Stomach smooth muscle (tissue), 2 donors: ENCODE measurements at regions not wholly inside any gene's neighbourhood (a gene's known extent, or its start where the extent isn't known, plus 50 kb on each side); places are given as distances from the start of the nearest gene placed in this dataset.

Source experiments
- H3K27ac ChIP-seq: one replicate; pipeline ENCODE4 v1.7.0; 2013; ENCODE audit warnings: mild to moderate bottlenecking, low read length, inconsistent platforms
- H3K27me3 ChIP-seq, 2 donors: one replicate each; pipeline ENCODE4 v1.7.0; 2013; ENCODE audit warnings: low read length in 2 of 2; ENCODE audit not compliant: insufficient read depth in 2 of 2, control insufficient read depth in 1 of 2
- H3K36me3 ChIP-seq, 2 donors: one replicate each; pipeline ENCODE4 v1.7.0; 2013; ENCODE audit warnings: low read length in 2 of 2; ENCODE audit not compliant: control insufficient read depth in 2 of 2, insufficient read depth in 2 of 2
- H3K4me1 ChIP-seq: one replicate; pipeline ENCODE4 v1.7.0; 2013; ENCODE audit warnings: low read length; ENCODE audit not compliant: control insufficient read depth, insufficient read depth
- H3K4me3 ChIP-seq, 2 donors: one replicate each; pipeline ENCODE4 v1.7.0; 2013; ENCODE audit warnings: low read length in 2 of 2
- H3K9ac ChIP-seq, 2 donors: one replicate each; pipeline ENCODE4 v1.7.0; 2013; ENCODE audit warnings: low read length in 2 of 2, mild to moderate bottlenecking in 1 of 2
- H3K9me3 ChIP-seq, 2 donors: one replicate each; pipeline ENCODE4 v1.7.0; 2013; ENCODE audit warnings: low read length in 2 of 2; ENCODE audit not compliant: control insufficient read depth in 2 of 2
- donor health status: healthy.
- donor health status: Pancreatic carcinoma.

DNA sequence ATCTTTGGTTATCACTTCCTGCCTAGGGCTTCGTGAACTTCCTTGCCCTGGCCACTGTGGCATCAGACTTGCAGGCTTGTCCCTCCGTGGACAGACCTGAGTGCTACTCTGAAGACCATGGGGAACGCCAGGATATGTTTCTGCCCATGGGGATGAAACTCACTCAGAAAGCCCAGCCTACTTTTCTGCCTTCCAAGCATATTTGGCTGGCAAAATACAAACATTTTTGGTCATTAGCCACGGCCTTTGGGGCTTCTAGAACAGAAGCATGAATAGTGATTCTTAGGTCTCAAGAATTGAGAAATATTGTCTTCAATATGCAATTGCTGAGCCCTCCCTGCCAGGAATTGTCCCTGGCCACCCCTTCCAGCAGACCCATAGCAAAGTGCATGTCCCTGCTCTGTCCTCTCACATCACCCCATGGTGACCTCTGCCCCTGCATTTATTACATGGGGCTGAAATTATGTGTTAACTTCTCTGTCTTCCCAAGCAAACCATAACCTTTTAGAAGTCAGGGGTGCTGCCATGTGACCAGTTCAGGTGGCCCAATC, 152.4 kb downstream of the OSR1 start:
- H3K36me3 ChIP-seq, result no peaks in the 10 kb centered on the region
- H3K27ac ChIP-seq, result no peak overlapping the region
- H3K27me3 ChIP-seq, result no peaks in the 10 kb centered on the region
- no peak overlapping the region for H3K4me3 ChIP-seq
- H3K9ac ChIP-seq, result no peak overlapping the region
- H3K4me1 ChIP-seq, result peaks cover 2% of the 10 kb centered on the region
- no peaks in the 10 kb centered on the region for H3K9me3 ChIP-seq

DNA sequence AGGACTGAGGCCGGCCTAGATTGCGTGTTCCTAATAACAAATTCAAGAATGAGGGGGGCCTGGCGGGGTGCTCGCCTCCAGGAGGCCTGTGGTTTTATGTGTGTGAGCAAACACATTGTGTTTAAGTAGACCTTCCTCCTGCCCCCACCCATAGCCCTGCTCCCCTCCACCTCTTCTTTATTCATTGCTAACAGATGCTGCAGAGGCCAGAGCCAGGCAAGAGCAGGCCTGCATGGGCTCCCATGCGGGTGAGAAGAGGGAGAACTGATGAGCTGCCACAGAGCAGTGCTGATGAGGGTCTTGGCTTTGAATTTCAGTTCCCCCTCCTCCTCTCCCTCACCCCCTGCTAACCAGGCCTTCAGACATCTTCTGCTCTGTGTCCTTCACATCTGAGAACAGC, 154.6 kb downstream of the OSR1 start:
- no peaks in the 10 kb centered on the region for H3K27me3 ChIP-seq
- peaks cover 2% of the 10 kb centered on the region for H3K4me1 ChIP-seq
- no peak overlapping the region for H3K4me3 ChIP-seq
- no peak overlapping the region for H3K27ac ChIP-seq
- H3K36me3 ChIP-seq, result no peaks in the 10 kb centered on the region
- H3K9ac ChIP-seq, result no peak overlapping the region
- H3K9me3 ChIP-seq, result no peaks in the 10 kb centered on the region

DNA sequence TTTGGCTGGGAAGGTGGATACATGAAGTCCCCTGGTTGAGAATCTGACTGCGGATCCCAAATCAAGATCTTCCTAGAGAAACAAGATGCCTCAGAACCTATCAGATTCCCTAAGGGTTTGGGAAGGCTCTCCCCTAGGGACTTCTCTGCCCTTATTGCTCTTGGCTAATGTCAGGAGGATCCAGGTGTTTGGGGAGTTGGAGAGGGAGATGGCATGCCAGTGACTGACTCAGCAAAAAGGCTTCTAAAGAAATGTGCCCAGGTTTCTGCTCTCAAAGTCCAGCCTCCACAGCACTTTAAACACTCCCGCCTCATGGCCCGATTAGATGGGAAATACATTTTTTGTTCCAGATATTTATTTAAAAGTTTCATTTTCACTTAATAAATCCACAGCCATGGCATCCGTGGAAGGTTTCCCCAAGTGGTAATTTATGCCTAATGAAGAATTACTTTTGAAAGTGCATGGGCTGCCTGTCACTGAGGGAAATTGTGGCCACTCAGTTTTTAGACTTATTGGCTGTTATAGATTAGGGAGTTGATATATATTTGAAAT, 156.4 kb downstream of the OSR1 start:
- Histone ChIP-seq H3K36me3 (no peaks in the 10 kb centered on the region), H3K4me1 (peaks cover 2% of the 10 kb centered on the region), H3K9ac (no peak overlapping the region), H3K4me3 (no peak overlapping the region), H3K9me3 (no peaks in the 10 kb centered on the region), H3K27me3 (no peaks in the 10 kb centered on the region), H3K27ac (no peak overlapping the region)

DNA sequence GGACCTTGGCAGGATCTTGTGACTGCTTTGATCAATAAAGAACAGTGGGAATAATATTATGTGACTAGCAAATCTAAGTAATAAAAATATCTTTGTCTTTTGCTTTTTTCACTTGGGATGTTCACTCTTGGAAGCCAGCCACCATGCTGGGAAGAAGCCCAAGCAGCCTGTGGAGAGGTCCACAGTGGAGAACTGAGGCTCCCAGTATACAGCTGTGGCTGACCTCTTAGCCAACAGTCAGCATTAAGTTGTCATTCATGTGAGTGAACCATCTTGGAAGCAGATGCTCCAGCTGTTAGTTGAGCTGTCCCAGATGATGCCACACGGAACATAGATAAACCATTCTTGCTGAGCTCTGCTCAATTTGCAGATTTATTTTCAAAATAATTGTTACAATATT, 160.0 kb downstream of the OSR1 start:
- no peaks in the 10 kb centered on the region for H3K27me3 ChIP-seq
- no peaks in the 10 kb centered on the region for H3K9me3 ChIP-seq
- H3K36me3 ChIP-seq, result no peaks in the 10 kb centered on the region
- no peak overlapping the region for H3K4me3 ChIP-seq
- H3K9ac ChIP-seq, result no peak overlapping the region
- no peak overlapping the region for H3K27ac ChIP-seq
- H3K4me1 ChIP-seq, result no peaks in the 10 kb centered on the region

DNA sequence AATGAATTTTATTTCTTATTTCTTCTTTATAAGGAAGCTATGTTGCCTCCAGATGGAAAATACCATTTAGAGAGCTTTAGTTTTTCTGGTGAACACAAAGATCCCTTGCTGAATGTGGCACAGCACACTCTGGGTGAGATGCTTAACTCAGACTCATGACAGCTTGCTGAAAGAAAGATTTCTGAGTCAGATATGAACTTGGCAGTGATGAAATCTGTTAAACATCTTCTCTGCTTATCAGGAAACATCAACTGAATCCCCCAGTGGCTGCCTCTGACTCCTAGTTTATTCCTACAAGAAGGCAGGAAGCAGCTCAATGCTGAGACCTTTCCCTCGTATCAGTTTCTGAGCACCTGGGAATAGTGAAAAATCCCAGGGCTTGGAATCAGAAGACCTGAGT, 162.8 kb downstream of the OSR1 start:
- no peak overlapping the region for H3K4me3 ChIP-seq
- no peaks in the 10 kb centered on the region for H3K4me1 ChIP-seq
- H3K9ac ChIP-seq, result no peak overlapping the region
- no peaks in the 10 kb centered on the region for H3K36me3 ChIP-seq
- no peak overlapping the region for H3K27ac ChIP-seq
- no peaks in the 10 kb centered on the region for H3K9me3 ChIP-seq
- no peaks in the 10 kb centered on the region for H3K27me3 ChIP-seq

DNA sequence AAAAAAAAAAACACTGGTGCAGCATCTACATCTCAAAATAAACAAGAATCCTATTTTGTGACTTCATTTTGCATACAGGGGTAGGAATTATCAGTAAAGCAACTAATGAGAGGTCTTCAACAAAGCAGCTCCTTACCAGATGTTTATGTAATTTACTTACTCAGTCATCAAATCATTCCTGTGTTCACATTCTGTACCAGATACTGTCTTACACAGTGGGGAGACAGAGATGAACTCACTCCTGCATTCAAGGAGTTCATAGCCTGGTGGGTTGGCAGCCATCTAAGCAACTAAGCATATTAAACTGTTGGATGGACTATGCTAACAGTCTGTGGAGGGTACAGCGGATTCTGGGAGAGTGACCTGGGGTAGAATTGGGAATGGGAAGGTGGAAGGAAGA, 169.0 kb downstream of the OSR1 start:
- H3K4me1 ChIP-seq, result peaks cover 2% of the 10 kb centered on the region
- no peaks in the 10 kb centered on the region for H3K36me3 ChIP-seq
- H3K27ac ChIP-seq, result no peak overlapping the region
- no peaks in the 10 kb centered on the region for H3K27me3 ChIP-seq
- H3K4me3 ChIP-seq, result no peak overlapping the region
- no peaks in the 10 kb centered on the region for H3K9me3 ChIP-seq
- no peak overlapping the region for H3K9ac ChIP-seq

DNA sequence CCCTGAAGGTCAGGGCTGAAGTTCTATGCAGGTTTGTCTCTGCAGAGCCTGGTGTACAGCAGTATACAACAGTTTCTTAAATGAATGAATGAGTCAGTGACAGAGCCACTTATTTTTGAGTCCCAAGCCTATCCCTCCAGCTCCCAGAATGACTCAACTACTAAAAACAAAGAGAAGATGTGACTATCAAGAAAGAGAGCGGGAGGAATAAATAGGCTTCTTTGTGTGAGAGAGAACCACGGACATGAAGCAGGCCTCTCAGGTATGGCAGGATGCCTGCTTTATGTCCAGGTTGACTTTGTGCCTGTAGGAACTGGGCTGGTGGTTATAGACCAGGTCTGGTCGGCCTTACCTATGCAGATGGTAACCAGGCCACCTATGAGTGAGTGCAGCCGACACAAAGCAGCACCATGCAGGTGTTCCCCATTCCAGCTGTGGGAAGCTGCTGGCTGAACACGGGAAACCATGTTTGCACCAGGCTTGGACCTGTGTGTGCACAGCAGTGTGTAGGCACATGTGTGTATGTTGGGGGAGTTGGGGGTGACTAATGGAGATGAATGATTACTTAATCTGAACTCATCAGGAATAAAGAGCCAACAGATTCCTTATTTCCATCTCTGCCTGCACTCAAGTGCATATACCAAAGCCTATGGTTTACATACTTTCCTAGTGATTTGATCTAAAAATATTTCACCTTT, 171.0 kb downstream of the OSR1 start:
- Histone ChIP-seq H3K9me3 (no peaks in the 10 kb centered on the region), H3K27ac (no peak overlapping the region), H3K4me3 (no peak overlapping the region), H3K27me3 (no peaks in the 10 kb centered on the region), H3K9ac (no peak overlapping the region), H3K4me1 (peaks cover 2% of the 10 kb centered on the region), H3K36me3 (no peaks in the 10 kb centered on the region)

DNA sequence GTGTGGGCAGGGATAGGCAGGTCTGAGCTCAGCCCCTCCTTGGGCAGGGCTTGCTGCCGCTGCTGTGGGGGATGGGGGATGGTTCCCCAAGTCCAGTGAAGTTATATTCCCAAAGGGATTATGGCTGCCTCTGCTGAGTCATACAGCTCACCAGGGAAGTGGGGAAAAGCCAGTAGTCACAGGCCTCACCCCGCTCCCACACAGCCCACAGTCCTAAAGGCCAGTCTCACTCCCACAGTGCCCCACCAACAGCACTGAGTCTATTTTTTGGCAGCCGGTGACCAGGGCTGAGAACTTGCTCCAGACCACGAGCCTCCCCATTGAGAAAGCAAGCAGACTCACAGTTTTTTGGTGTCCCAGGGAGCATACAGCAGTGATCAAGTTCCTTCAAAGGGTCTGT, 173.3 kb downstream of the OSR1 start:
- no peaks in the 10 kb centered on the region for H3K36me3 ChIP-seq
- H3K9me3 ChIP-seq, result no peaks in the 10 kb centered on the region
- H3K27ac ChIP-seq, result no peak overlapping the region
- no peaks in the 10 kb centered on the region for H3K27me3 ChIP-seq
- H3K4me1 ChIP-seq, result peaks cover 2% of the 10 kb centered on the region
- H3K9ac ChIP-seq, result no peak overlapping the region
- H3K4me3 ChIP-seq, result no peak overlapping the region

DNA sequence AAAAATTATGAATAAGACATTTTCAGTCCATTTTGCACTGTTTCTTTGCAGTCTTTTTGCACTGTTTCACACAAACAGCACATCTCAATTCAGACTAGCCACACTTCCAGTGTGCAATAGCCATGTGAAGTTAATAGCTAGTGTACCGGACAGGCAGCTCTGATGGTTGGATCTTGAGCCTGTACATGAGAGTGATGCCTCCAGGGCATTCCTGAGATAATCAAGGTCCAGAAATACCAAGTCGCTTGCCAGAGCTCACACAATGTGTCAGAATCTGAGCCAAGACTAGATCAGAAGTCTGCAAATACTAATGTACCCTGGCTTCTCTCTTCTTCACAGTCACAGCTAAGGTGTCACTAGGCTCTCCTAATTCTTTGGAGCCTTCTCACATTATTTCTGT, 180.2 kb downstream of the OSR1 start:
- Histone ChIP-seq H3K27ac (no peak overlapping the region), H3K9ac (no peak overlapping the region), H3K4me3 (no peak overlapping the region), H3K36me3 (no peaks in the 10 kb centered on the region), H3K9me3 (no peaks in the 10 kb centered on the region), H3K4me1 (no peaks in the 10 kb centered on the region), H3K27me3 (no peaks in the 10 kb centered on the region)

DNA sequence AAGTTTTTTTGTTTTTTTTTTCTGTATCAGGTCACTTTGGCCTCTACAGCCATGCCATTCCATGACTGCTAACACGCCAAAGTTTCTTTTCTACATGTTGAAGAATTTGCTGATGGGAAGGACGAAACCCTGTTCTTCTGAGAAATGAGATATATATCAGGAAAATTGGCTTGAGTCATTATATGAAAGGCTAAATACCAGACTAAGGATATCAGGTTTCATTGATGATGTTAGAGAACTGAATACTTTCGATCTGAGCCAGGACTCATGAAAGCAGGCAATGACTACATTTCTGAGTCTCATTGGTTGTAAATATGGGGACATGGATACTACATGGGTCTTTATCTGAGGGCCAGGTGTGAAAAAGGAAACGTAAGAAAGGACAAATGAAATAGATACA, 181.4 kb downstream of the OSR1 start:
- H3K4me1 ChIP-seq, result no peaks in the 10 kb centered on the region

DNA sequence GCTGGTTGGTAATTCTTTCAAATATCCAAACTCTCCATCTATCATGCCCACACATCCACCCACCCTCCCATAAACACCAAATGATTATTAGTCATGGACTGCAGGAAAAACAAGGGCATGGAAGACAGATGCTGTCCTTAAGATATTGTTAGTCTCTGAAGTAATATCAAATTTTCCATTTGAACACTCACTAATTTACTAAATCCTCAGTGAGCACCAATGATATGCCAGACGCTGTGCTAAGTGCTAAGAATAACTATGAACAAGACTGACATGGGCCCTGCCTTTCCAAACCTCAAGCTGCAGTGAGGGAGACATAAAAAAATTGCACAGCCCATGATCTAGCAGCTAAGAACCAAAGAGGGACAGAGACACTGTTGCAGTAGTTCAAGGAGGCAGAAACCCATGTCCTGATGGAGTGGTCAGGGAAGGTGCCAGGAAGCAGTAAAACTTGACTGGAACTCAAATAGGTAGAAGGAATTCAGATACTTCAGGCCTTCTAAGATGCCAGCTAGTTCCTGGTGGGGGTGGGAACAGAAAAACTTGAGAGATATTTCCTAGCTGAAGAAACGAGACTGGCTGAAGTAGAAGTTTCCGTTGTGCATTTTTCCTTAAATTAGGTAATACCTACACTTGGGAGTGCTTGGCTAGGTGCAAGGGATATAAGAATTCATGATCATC, 182.1 kb downstream of the OSR1 start:
- Histone ChIP-seq H3K9me3 (no peaks in the 10 kb centered on the region), H3K9ac (no peak overlapping the region), H3K36me3 (no peaks in the 10 kb centered on the region), H3K27me3 (no peaks in the 10 kb centered on the region), H3K4me1 (no peaks in the 10 kb centered on the region), H3K4me3 (no peak overlapping the region), H3K27ac (no peak overlapping the region)

More for the DNA sequence above, 181.4 kb downstream of the OSR1 start:
- H3K27ac ChIP-seq, result no peak overlapping the region
- H3K27me3 ChIP-seq, result no peaks in the 10 kb centered on the region
- H3K9ac ChIP-seq, result no peak overlapping the region
- no peak overlapping the region for H3K4me3 ChIP-seq
- H3K36me3 ChIP-seq, result no peaks in the 10 kb centered on the region
- no peaks in the 10 kb centered on the region for H3K9me3 ChIP-seq
